ENCODE measurements at regions not wholly inside any gene's neighbourhood (a gene's known extent, or its start where the extent isn't known, plus 50 kb on each side); places are given as distances from the start of the nearest gene placed in this dataset.

DNA sequence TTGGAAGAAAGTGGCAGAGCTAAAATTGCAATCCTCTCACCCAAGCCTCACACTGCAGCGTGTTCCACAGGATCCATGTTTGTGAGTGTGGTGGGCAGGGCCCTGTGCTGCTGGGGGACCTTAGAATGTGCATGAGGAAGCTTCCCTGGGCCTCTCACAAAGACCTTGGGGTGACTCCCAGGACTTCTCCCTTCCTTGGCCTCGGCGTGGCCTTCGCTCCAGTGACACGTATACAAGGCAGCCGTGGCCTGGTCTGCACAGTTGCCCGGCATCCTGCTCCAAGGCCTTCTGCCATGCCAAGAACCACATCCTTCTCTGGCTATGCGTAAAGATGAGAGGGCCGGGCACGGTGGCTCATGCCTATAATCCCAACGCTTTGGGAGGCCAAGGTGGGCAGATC is 196.4 kb downstream of the UACA start (continued):
- no peak for TF ChIP-seq RFX5 (IDR thresholded peaks at IDR 0.05; ENCODE audit: borderline replicate concordance, low read depth, low read length)

All from H1 (cell line).